ENCODE measurements at regions not wholly inside any gene's neighbourhood (a gene's known extent, or its start where the extent isn't known, plus 50 kb on each side); places are given as distances from the start of the nearest gene placed in this dataset.

DNA sequence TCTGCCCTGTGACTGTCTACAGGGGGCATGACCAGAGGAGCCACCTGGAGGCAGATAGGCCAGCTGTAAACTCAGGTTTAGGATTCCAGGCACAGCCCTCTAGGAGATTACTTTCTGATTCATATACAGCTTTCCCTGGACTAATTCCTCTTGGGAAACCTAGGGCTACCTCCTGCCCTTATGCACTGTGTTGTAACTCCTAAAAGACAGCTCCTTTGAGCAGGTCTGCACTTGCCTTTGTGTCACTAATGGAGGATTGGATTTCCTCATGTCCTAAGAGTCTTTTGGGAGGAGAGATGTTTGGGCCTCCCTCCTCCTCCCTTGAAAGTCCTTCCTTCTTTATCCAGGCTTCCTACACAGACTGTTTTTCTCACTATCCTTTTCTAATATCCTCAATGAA, 202.0 kb downstream of the PCDH19 start:
- CTCF ChIA-PET, result no interaction called here
- no peak overlapping the region for H3K27ac ChIP-seq
- DNase-seq (ENCODE audit: low read depth in 1 of 2, low spot score in 1 of 2) (no peak), ATAC-seq (no peak), FAIRE-seq (no peak)
- no peak overlapping the region for H3K4me2 ChIP-seq
- H3K4me3 ChIP-seq, result no peak overlapping the region
- H3K9me3 ChIP-seq, result no peaks in the 10 kb centered on the region
- TF ChIP-seq, protein P1, sequence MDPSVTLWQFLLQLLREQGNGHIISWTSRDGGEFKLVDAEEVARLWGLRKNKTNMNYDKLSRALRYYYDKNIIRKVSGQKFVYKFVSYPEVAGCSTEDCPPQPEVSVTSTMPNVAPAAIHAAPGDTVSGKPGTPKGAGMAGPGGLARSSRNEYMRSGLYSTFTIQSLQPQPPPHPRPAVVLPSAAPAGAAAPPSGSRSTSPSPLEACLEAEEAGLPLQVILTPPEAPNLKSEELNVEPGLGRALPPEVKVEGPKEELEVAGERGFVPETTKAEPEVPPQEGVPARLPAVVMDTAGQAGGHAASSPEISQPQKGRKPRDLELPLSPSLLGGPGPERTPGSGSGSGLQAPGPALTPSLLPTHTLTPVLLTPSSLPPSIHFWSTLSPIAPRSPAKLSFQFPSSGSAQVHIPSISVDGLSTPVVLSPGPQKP (IDR thresholded peaks at IDR 0.05; ENCODE audit: low read depth, low read length), result no peak
- POLR2A ChIA-PET, result no interaction called here
- no peaks in the 10 kb centered on the region for H3K4me1 ChIP-seq

DNA sequence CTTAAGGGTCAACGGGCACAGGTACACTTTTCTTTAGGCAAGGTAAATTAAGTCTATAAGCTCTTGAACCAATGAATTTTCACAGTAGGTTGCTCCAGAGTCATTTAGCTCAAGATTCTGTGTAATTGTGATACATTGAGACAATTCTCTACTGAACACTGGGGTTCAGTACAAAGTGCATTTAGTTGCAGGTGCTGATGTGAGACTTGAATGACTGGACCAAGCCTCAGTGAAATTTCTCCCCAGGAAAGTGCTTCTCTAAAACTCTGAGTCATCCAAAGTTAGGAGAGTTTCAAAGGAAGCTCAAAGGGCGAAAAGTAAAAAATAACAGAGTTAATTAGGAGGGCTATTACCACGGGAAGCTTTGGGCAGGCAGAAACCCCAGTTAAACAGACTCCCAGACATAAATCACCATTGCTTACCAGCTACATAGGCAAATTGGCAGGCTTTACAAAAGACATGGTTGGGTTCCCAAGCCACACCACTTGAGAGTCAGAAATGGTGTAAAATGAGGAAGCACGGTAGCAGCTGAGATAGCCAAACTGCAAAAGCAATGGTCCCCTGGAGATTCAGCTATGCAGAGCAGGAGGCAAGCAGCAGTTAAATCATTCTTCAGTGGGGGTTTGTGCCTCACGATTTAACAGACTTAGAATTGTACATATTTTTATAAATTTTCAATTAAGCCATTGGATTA, 202.6 kb downstream of the PCDH19 start:
- CTCF ChIA-PET, result interaction anchor here (0.7 kb wide), 1 partner anchor 382 kb away, joined by 3 read pairs; no protein-coding TSS in a partner anchor
- POLR2A ChIA-PET, result no interaction called here
- WGBS (ENCODE audit: missing lambda C conversion rate), result 4% methylated on average over 5 of the region's 5 CpGs
- H3K4me1 ChIP-seq, result no peaks in the 10 kb centered on the region
- H3K9me3 ChIP-seq, result no peaks in the 10 kb centered on the region
- H3K27ac ChIP-seq, result no peak overlapping the region
- FAIRE-seq, result no peak
- ATAC-seq, result no peak
- no peak for DNase-seq (ENCODE audit: low read depth in 1 of 2, low spot score in 1 of 2)
- TF ChIP-seq TFCP2L1 (CRISPR knock-in tag; IDR thresholded peaks at IDR 0.05) (no peak), FOXS1 (CRISPR knock-in tag; IDR thresholded peaks at IDR 0.05) (no peak), KDM5A (IDR thresholded peaks at IDR 0.05) (no peak), CHD4 (IDR thresholded peaks at IDR 0.05; ENCODE audit: borderline replicate concordance) (no peak), ESRRA (IDR thresholded peaks at IDR 0.05; ENCODE audit: borderline replicate concordance, low read length) (no peak)
- TF ChIP-seq, protein P2, sequence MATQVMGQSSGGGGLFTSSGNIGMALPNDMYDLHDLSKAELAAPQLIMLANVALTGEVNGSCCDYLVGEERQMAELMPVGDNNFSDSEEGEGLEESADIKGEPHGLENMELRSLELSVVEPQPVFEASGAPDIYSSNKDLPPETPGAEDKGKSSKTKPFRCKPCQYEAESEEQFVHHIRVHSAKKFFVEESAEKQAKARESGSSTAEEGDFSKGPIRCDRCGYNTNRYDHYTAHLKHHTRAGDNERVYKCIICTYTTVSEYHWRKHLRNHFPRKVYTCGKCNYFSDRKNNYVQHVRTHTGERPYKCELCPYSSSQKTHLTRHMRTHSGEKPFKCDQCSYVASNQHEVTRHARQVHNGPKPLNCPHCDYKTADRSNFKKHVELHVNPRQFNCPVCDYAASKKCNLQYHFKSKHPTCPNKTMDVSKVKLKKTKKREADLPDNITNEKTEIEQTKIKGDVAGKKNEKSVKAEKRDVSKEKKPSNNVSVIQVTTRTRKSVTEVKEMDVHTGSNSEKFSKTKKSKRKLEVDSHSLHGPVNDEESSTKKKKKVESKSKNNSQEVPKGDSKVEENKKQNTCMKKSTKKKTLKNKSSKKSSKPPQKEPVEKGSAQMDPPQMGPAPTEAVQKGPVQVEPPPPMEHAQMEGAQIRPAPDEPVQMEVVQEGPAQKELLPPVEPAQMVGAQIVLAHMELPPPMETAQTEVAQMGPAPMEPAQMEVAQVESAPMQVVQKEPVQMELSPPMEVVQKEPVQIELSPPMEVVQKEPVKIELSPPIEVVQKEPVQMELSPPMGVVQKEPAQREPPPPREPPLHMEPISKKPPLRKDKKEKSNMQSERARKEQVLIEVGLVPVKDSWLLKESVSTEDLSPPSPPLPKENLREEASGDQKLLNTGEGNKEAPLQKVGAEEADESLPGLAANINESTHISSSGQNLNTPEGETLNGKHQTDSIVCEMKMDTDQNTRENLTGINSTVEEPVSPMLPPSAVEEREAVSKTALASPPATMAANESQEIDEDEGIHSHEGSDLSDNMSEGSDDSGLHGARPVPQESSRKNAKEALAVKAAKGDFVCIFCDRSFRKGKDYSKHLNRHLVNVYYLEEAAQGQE (IDR thresholded peaks at IDR 0.05), result no peak
- TF ChIP-seq, protein P3, sequence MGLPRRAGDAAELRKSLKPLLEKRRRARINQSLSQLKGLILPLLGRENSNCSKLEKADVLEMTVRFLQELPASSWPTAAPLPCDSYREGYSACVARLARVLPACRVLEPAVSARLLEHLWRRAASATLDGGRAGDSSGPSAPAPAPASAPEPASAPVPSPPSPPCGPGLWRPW (IDR thresholded peaks at IDR 0.05), result no peak
- TF ChIP-seq, protein P4, sequence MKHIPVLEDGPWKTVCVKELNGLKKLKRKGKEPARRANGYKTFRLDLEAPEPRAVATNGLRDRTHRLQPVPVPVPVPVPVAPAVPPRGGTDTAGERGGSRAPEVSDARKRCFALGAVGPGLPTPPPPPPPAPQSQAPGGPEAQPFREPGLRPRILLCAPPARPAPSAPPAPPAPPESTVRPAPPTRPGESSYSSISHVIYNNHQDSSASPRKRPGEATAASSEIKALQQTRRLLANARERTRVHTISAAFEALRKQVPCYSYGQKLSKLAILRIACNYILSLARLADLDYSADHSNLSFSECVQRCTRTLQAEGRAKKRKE (CRISPR knock-in tag; IDR thresholded peaks at IDR 0.05; ENCODE audit: low read depth), result no peak
- TF ChIP-seq, protein P1 (IDR thresholded peaks at IDR 0.05; ENCODE audit: low read depth, low read length), result no peak
- TF ChIP-seq, protein P5, sequence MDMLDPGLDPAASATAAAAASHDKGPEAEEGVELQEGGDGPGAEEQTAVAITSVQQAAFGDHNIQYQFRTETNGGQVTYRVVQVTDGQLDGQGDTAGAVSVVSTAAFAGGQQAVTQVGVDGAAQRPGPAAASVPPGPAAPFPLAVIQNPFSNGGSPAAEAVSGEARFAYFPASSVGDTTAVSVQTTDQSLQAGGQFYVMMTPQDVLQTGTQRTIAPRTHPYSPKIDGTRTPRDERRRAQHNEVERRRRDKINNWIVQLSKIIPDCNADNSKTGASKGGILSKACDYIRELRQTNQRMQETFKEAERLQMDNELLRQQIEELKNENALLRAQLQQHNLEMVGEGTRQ (IDR thresholded peaks at IDR 0.05), result no peak
- H3K4me3 ChIP-seq, result no peak overlapping the region
- H3K4me2 ChIP-seq, result no peak overlapping the region

DNA sequence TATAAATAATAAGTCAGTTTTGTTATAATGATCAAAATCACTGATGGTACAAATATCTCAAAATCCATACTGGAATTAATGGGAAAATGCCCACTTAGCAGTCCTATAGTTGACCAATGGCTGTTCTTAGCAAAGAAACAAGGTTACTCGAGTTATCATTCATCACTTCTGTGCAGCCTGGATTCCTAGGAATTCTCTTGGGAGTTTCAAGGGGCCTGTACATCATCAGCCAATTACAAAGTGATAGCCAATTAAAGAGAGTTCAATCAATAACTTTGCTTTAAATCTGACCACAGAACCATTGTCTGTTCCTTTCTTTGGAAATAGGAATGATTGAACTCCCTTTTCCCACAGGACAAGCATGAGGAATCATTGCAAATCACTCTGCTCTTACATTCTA, 205.5 kb downstream of the PCDH19 start:
- no peaks in the 10 kb centered on the region for H3K9me3 ChIP-seq
- ChIA-PET CTCF (no interaction called here), POLR2A (no interaction called here)
- H3K4me2 ChIP-seq, result no peak overlapping the region
- 0% methylated on average over 1 of the region's 1 CpG for WGBS (ENCODE audit: missing lambda C conversion rate)
- no peaks in the 10 kb centered on the region for H3K4me1 ChIP-seq
- ATAC-seq (no peak), DNase-seq (ENCODE audit: low read depth in 1 of 2, low spot score in 1 of 2) (no peak), FAIRE-seq (peak; percentile 36)
- H3K4me3 ChIP-seq, result no peak overlapping the region
- no peak overlapping the region for H3K27ac ChIP-seq
- TF ChIP-seq, protein P6, sequence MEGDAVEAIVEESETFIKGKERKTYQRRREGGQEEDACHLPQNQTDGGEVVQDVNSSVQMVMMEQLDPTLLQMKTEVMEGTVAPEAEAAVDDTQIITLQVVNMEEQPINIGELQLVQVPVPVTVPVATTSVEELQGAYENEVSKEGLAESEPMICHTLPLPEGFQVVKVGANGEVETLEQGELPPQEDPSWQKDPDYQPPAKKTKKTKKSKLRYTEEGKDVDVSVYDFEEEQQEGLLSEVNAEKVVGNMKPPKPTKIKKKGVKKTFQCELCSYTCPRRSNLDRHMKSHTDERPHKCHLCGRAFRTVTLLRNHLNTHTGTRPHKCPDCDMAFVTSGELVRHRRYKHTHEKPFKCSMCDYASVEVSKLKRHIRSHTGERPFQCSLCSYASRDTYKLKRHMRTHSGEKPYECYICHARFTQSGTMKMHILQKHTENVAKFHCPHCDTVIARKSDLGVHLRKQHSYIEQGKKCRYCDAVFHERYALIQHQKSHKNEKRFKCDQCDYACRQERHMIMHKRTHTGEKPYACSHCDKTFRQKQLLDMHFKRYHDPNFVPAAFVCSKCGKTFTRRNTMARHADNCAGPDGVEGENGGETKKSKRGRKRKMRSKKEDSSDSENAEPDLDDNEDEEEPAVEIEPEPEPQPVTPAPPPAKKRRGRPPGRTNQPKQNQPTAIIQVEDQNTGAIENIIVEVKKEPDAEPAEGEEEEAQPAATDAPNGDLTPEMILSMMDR (IDR thresholded peaks at IDR 0.05), result no peak
- no peak for TF ChIP-seq FOSB (CRISPR knock-in tag; IDR thresholded peaks at IDR 0.05)
- TF ChIP-seq NFE2L2 (conservative IDR thresholded peaks at IDR 0.05; ENCODE audit: low read length), result no peak
- TF ChIP-seq BHLHE40 (IDR thresholded peaks at IDR 0.05; ENCODE audit: low read depth, low read length), result no peak
- no peak for TF ChIP-seq PHF8 (IDR thresholded peaks at IDR 0.05; ENCODE audit: borderline replicate concordance, low read depth)
- TF ChIP-seq KDM1A (IDR thresholded peaks at IDR 0.05; ENCODE audit: low read depth), result no peak
- TF ChIP-seq NR3C1 (IDR thresholded peaks at IDR 0.05), result no peak
- TF ChIP-seq HOXB13 (CRISPR knock-in tag; IDR thresholded peaks at IDR 0.05; ENCODE audit: low read depth), result no peak
- TF ChIP-seq JUN (IDR thresholded peaks at IDR 0.05), result no peak
- no peak for TF ChIP-seq RCOR1 (IDR thresholded peaks at IDR 0.05; ENCODE audit: low read depth, low read length)
- TF ChIP-seq, protein P1 (IDR thresholded peaks at IDR 0.05; ENCODE audit: low read depth, low read length), result no peak
- no peak for TF ChIP-seq HDAC2 (IDR thresholded peaks at IDR 0.05)
